Suprapubic skin (tissue), 4 donors: ENCODE measurements at regions not wholly inside any gene's neighbourhood (a gene's known extent, or its start where the extent isn't known, plus 50 kb on each side); places are given as distances from the start of the nearest gene placed in this dataset.

Source experiments
- DNase-seq, 2 donors: peaks; one replicate each; pipeline ENCODE4 v3.0.0-alpha.2; 2019; ENCODE audit warnings: low spot score in 2 of 2
- H3K27ac ChIP-seq: fragments of 200-600 bp; sonication (generic); one replicate; pipeline ENCODE4 v1.5.1; 2019
- H3K27me3 ChIP-seq: fragments of 200-600 bp; sonication (generic); one replicate; pipeline ENCODE4 v1.5.1; 2019
- H3K36me3 ChIP-seq: fragments of 200-600 bp; sonication (generic); one replicate; pipeline ENCODE4 v1.5.1; 2019
- H3K4me1 ChIP-seq: fragments of 200-600 bp; sonication (generic); one replicate; pipeline ENCODE4 v1.5.1; 2019
- H3K4me3 ChIP-seq: fragments of 200-600 bp; sonication (generic); one replicate; pipeline ENCODE4 v1.5.1; 2019; ENCODE audit warnings: mild to moderate bottlenecking
- H3K9me3 ChIP-seq: fragments of 200-600 bp; sonication (generic); one replicate; pipeline ENCODE4 v1.5.1; 2019
- EP300 ChIP-seq: sonication (generic); formaldehyde crosslinking; IDR thresholded peaks from one replicate; pipeline ENCODE4 v1.6.1; 2017; ENCODE audit warnings: antibody characterized with exemption
- POLR2A ChIP-seq, 2 donors: fragments of 450-650 bp; IDR thresholded peaks; one replicate each; pipeline ENCODE4 v1.6.1; 2017; ENCODE audit warnings: antibody characterized with exemption in 2 of 2, mild to moderate bottlenecking in 2 of 2, moderate library complexity in 2 of 2
- POLR2AphosphoS5 ChIP-seq, 3 donors: sonication (generic); formaldehyde crosslinking; IDR thresholded peaks; one replicate each; pipeline ENCODE4 v1.6.1; 2017; ENCODE audit warnings: antibody characterized with exemption in 3 of 3
- WGBS: methylation state at CpG from one replicate; pipeline ENCODE4 v1.1.5; 2018; 5-methylcytosine and 5-hydroxymethylcytosine counted together
- TF ChIP-seq, protein P1 (sequence below), 2 donors: fragments of 200-600 bp in 1 of 2; fragments of 450-650 bp in 1 of 2; sonication (generic) in 1 of 2; IDR thresholded peaks; one replicate each; pipeline ENCODE4 v1.5.1; 2016 to 2019; ENCODE audit warnings: antibody characterized with exemption in 2 of 2, mild to moderate bottlenecking in 1 of 2, moderate library complexity in 1 of 2

DNA sequence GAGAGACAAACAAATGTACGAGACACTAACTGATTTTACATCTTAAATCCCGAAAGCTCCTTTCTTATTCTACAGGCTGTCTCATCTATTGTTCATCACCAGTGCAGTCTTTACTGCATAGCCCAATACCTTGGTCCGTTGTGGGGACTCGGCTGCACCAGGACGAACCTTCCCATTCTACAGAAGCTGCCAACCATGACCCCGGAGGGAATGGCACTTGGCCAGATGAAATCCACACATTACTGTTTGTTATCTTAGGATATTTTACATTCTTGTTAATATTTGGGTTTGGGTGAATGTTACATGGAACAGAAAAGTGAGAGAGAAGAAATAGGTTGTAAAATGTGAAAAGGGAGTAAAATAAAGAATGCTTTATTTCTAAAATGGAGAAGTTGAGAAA, 195.1 kb downstream of the RFC3 start:
- 59% methylated on average over 6 of the region's 6 CpGs for WGBS
- peaks cover 6% of the 10 kb centered on the region for H3K27me3 ChIP-seq
- H3K27ac ChIP-seq, result no peak overlapping the region
- H3K36me3 ChIP-seq, result no peaks in the 10 kb centered on the region
- no peaks in the 10 kb centered on the region for H3K9me3 ChIP-seq
- no peak for DNase-seq
- TF ChIP-seq POLR2AphosphoS5 (IDR thresholded peaks at IDR 0.05), result no peak
- TF ChIP-seq EP300, result no peak
- TF ChIP-seq POLR2A (IDR thresholded peaks at IDR 0.05), result no peak
- TF ChIP-seq, protein P1, sequence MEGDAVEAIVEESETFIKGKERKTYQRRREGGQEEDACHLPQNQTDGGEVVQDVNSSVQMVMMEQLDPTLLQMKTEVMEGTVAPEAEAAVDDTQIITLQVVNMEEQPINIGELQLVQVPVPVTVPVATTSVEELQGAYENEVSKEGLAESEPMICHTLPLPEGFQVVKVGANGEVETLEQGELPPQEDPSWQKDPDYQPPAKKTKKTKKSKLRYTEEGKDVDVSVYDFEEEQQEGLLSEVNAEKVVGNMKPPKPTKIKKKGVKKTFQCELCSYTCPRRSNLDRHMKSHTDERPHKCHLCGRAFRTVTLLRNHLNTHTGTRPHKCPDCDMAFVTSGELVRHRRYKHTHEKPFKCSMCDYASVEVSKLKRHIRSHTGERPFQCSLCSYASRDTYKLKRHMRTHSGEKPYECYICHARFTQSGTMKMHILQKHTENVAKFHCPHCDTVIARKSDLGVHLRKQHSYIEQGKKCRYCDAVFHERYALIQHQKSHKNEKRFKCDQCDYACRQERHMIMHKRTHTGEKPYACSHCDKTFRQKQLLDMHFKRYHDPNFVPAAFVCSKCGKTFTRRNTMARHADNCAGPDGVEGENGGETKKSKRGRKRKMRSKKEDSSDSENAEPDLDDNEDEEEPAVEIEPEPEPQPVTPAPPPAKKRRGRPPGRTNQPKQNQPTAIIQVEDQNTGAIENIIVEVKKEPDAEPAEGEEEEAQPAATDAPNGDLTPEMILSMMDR (IDR thresholded peaks at IDR 0.05), result no peak
- H3K4me3 ChIP-seq, result no peak overlapping the region
- H3K4me1 ChIP-seq, result no peaks in the 10 kb centered on the region

DNA sequence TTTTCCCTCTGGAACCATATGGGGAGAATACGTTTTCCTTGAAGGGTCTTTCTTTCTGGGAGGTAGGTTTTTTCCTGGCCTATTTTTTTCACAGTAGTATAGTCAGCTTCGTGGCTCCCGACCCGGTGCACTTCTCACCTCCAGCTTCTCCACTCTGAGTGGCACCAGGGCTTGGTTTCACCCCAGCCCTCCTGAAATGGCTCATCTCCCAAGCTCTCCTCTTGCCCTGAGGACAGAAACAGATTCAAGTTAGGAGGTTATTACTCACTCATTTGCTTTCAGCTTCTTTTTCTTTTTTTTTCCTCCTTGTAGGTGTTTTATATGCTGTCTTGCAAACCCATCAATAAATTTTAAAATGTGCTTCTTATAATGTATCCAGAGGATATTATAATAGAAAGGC, 199.3 kb downstream of the RFC3 start:
- no peak for DNase-seq
- H3K4me3 ChIP-seq, result no peak overlapping the region
- H3K36me3 ChIP-seq, result no peaks in the 10 kb centered on the region
- H3K27ac ChIP-seq, result no peak overlapping the region
- WGBS, result 32% methylated on average over 4 of the region's 4 CpGs
- no peak for TF ChIP-seq POLR2A (IDR thresholded peaks at IDR 0.05)
- TF ChIP-seq POLR2AphosphoS5 (IDR thresholded peaks at IDR 0.05), result no peak
- TF ChIP-seq EP300, result no peak
- TF ChIP-seq, protein P1 (IDR thresholded peaks at IDR 0.05), result no peak
- no peaks in the 10 kb centered on the region for H3K27me3 ChIP-seq
- H3K9me3 ChIP-seq, result peaks cover 7% of the 10 kb centered on the region
- H3K4me1 ChIP-seq, result no peaks in the 10 kb centered on the region

DNA sequence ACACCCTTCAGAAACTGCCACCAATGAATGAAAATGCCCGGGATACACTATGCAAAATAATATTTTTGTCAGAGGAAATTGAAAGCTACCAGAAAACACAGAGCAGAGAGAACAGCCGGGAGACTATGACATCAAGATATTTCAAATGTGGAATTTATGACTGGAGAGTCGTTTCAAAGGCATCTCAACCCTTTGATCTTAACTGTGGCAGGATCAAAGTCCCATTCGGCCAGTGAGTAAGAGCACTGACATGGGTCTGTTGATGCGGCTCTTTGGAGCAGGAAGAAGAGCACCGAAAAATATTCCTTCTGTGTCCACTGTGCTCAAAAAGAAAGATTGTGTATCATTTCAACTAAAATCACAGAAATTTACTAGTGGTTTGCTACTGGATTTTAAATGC, 201.9 kb downstream of the RFC3 start:
- WGBS, result 45% methylated on average over 6 of the region's 6 CpGs
- DNase-seq, result no peak
- no peak for TF ChIP-seq POLR2AphosphoS5 (IDR thresholded peaks at IDR 0.05)
- TF ChIP-seq EP300, result no peak
- no peak for TF ChIP-seq POLR2A (IDR thresholded peaks at IDR 0.05)
- TF ChIP-seq, protein P1 (IDR thresholded peaks at IDR 0.05), result no peak

DNA sequence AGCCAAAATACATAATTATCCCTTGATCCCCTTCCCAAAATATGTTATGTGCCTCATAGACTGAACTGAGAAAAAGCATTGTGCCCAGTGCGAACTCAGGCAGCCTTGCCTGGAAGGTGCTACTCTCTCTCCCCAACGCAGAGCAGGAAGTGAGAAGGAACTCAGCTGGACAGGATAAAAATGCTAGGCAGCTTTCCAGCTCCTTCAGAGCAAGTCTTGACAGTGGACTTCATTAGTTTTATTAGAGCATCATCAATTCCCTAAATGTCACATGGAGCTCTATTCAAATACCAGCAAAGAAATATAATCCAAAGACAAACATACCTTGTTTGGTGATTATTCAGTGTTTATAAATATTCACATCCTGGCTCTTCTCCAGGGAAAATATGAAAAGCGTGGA, 202.4 kb downstream of the RFC3 start:
- 52% methylated on average over 3 of the region's 3 CpGs for WGBS

More for the DNA sequence above, 201.9 kb downstream of the RFC3 start:
- Histone ChIP-seq H3K36me3 (no peaks in the 10 kb centered on the region), H3K4me1 (no peaks in the 10 kb centered on the region), H3K27me3 (no peaks in the 10 kb centered on the region), H3K4me3 (no peak overlapping the region), H3K27ac (no peak overlapping the region), H3K9me3 (peaks cover 7% of the 10 kb centered on the region)

DNA sequence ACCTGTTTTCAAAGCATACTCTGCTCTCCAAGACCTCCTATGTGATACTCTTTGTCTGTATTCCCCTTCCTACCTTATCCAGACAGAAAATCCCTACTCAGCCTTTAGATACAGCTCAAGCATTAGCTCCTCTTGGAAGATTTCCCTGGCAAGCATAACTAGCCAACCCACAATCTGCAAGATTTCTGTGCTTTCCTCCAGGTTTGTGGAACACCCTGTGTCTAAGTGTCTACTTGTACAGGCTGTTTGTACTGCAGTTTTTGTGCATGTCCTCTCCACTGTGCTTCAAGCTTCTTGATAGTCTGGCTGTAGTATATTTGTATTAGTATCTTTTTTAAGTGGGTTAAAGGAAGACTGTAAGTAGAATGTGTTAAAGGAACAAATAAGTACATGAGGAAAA, 203.7 kb downstream of the RFC3 start:
- Histone ChIP-seq H3K27me3 (no peaks in the 10 kb centered on the region), H3K27ac (no peak overlapping the region), H3K4me3 (no peak overlapping the region), H3K4me1 (no peaks in the 10 kb centered on the region), H3K36me3 (no peaks in the 10 kb centered on the region), H3K9me3 (peaks cover 7% of the 10 kb centered on the region)
- DNase-seq, result no peak
- TF ChIP-seq POLR2A (IDR thresholded peaks at IDR 0.05) (no peak), POLR2AphosphoS5 (IDR thresholded peaks at IDR 0.05) (no peak)

More for the DNA sequence above, 202.4 kb downstream of the RFC3 start:
- Histone ChIP-seq H3K4me3 (no peak overlapping the region), H3K9me3 (peaks cover 7% of the 10 kb centered on the region), H3K27ac (no peak overlapping the region), H3K4me1 (no peaks in the 10 kb centered on the region), H3K27me3 (no peaks in the 10 kb centered on the region), H3K36me3 (no peaks in the 10 kb centered on the region)
- no peak for DNase-seq
- TF ChIP-seq, protein P1 (IDR thresholded peaks at IDR 0.05), result no peak
- TF ChIP-seq POLR2AphosphoS5 (IDR thresholded peaks at IDR 0.05) (no peak), POLR2A (IDR thresholded peaks at IDR 0.05) (no peak), EP300 (no peak)

DNA sequence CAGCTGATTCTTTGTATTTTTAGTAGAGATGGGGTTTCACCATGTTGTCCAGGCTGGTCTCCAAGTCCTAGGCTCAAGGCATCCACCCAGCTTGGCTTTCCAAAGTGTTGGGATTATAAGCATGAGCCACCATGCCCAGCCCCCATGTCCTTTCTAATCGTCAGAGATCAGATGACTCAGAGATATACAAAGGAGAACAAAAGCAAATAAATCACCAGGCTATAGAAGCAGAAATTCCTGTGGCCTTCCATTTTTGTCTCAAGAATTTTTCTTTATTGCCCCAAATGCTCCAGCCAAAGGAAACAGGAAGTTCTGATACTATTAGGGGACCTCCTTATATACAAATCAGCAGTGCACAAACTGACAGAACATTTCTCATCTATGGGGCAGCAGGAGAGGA, 207.8 kb downstream of the RFC3 start:
- Histone ChIP-seq H3K27ac (no peak overlapping the region), H3K36me3 (no peaks in the 10 kb centered on the region), H3K4me3 (no peak overlapping the region), H3K27me3 (no peaks in the 10 kb centered on the region), H3K4me1 (no peaks in the 10 kb centered on the region), H3K9me3 (peaks cover 7% of the 10 kb centered on the region)
- TF ChIP-seq POLR2A (IDR thresholded peaks at IDR 0.05), result no peak
- TF ChIP-seq EP300, result no peak
- no peak for TF ChIP-seq POLR2AphosphoS5 (IDR thresholded peaks at IDR 0.05)
- 67% methylated on average over 1 of the region's 1 CpG for WGBS
- no peak for DNase-seq
